Stimulated activated CD4-positive, alpha-beta T cell treated with anti-CD3 and anti-CD28 coated beads, Interleukin-4, amount 100 ng/mL, for 48 hours (primary cell): ENCODE measurements at regions not wholly inside any gene's neighbourhood (a gene's known extent, or its start where the extent isn't known, plus 50 kb on each side); places are given as distances from the start of the nearest gene placed in this dataset.
"Not testable (repeated sequence)": the region's sequence is repeated elsewhere in the genome, so short reads cannot be mapped to it uniquely, and the experiment has no call there.

Source experiments
- DNase-seq, 2 donors: peaks; one replicate each; pipeline ENCODE4 v3.0.0-alpha.2; 2020; ENCODE audit warnings: low read depth in 2 of 2

DNA sequence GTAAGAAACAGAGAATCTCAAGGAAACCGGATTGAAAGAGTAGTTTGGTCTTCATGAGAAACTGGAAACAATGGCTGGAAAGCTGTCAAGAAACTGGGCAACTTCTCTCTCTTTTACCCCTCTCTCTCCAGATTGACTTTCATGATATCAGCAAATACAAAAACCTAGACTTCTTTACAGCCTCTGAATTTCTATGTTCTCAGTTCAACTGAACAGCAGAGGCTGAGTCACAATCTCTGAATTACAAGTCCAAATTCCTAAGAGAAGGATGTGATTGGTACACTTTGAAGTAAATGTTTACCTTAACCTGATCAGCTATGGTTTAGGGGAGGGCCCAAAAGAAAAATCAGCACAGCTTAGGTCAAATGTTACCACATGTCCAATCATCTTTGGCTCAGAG is 974.9 kb downstream of the RPA4 start:
- DNase-seq: no peak

DNA sequence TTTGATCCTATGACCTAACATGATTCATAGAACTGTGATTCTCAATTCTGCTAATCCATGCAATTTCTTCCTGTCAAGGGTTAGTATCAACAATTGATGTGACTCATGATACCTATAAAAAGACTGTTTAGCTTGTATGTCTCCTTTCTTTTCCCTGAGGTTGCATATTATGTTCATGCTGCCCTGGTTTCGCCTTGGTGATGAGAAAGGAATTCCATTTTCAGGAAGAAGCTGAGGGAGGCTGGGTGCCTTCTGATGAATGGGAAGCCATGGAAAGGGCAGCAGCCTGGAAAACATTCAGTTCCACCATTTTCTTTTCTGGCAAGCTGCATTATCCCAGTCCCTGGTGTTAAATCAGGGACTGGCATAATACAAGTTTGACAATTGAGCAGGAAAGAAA is 976.5 kb downstream of the RPA4 start:
- no peak for DNase-seq

DNA sequence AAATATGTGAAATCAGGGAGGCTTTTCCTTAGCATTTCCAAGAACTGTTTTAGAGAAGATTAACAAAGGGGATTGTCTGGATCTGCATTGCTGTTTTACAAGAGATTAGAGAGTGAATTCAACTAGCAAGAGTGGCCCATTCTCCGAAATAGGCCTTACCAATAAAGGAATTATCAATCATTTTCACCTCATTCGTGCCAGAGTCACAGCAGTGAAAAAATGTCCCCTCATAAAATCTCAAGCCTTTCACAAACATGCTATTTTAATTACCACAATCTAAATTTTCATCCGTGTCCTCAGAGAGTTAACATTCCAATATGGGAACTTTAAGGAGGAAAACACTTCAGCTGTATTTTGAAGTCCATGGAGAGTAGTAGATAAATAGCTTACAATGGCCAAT is 979.6 kb downstream of the RPA4 start:
- DNase-seq: no peak

DNA sequence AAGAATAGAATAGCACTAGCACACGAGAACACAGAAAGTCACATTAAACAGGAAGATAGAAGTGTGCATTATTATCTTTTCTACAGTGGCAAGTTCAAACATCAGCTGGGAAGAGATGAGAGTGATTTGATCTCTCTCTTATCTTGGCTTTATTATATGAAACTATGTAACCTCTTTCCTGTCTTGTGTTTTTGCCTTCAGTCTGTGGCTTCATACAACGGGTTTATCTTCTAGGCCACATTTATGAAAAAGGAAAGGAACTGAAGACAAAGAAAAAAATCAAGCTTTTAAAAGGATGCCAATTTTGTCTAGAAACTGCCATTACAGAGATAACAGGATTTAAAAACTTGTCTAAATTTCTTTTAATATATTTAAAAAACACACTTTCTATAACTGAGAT is 983.6 kb downstream of the RPA4 start:
- DNase-seq: no peak

DNA sequence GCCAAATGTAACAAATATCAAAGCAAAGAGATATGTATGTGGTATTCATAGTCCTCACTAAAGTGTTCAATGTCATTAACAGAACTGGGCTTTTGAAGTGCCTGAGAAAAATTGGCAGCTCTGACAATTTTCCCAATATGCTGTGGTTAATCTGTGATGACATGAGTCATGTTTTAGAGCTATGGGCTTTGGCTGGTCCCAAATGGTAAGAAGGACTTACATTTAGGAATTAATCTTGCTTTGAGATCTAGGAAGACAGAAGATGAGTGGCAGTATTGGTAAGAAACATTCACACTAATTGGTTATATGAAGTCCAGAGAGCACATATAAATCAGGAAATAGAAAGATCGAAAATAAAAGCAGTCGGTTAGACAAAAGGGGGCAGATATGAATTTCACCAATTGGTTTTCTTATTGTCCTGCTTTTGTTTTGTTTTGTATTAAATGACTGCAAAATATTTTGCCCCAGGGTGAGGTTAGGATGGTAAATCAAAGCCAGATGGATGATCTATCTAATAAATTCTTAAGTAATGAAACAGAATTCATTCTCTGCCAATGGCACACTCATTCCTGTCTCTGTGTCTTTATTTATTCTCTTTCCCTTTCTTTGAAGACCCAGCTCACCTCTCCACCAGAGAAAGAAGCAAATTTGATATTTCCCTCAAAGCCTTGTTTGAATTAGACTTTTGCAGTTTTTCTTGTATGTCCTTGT is 993.1 kb downstream of the RPA4 start:
- no peak for DNase-seq

DNA sequence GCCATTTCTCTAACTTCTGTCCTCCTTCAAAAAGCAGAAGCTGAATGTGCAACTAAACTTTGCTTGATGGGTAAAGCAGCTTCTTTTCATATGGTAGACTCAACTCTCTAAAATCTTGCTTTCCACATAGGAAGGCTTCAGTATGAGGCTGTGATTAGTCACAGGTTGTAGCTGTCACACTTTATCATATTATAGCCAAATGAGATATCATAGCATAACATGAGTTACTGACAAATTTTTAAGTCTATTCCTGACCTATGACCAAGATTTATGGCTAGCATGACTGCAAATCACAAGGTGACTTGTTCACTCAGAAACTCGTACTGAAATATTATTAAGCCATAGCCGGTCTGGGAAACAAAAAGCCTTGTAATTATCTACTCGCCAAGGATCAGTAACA is 998.6 kb downstream of the RPA4 start:
- no peak for DNase-seq

DNA sequence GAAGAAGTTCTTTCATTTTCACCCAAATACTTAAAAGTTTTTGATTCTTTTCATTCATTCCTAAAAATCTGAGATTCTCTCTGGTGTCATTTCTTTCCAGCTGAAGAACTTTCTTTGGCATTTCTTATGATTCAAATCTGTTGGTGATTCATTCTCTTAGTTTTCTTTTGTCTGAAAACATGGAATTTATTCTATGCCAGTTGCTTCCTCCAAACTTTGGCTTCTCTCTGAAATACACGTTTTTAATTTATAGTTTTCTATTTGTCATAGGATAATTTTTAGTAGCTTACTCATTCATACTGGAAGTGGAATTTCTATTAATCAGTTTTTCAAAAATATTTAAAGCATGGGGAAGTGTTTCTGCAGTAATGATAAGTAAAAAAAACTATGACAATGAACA is 1012.0 kb downstream of the RPA4 start:
- DNase-seq: no peak

DNA sequence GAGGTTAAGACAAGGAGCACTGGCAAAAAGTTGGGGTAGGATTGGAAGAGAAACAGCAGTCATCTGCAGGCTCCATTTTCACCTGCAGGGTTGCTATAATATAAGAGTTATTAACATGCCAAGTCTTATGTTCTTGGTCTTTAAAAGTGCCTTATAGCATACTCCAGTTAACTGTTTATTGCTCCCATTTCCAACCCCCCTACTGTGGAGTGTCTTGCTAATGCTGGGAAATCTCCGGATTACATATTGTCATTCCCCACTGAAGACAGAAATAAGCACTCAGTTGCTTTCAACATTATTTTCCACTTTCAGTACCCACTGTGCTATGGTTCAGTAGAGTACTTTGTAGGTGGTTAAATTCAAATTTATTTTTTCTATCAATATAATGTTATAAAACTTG is 1014.3 kb downstream of the RPA4 start:
- no peak for DNase-seq

DNA sequence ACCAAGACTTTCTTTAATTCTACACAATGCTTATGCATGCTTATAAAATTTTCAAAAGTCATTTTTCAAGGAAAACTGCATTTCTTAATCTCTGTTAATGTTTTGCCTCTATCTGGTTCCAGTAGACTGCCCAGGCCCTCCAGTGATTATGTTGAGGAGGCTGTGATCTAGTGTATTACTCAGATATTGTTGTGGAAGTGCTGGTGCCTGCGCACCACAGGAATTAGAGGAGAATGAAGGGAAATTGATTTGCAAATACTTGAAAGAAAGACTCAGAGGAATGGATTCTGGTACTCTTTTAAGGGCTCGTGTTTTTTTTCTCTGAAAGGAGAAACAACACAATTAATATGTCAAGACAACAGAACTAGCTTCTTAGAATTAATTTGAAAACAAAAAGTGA is 1015.1 kb downstream of the RPA4 start:
- no peak for DNase-seq

DNA sequence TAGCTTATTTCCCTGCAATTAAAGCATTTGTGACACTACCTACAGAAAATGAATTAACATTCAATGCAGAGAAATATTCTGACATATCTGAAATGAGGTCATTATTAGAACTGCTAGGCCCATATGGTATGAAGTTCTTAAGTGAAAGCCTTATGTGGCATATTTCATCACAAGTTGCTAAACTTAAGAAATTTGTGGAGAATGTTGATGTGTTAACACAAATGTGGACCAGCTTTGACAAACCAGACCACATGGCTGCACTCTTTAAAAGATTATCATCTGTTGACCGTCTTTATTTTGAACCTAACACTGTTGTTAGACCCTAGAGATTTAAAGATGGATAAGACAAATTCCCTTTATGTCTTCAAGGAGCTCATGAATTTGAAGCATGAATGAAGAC is 1024.1 kb downstream of the RPA4 start:
- no peak for DNase-seq

DNA sequence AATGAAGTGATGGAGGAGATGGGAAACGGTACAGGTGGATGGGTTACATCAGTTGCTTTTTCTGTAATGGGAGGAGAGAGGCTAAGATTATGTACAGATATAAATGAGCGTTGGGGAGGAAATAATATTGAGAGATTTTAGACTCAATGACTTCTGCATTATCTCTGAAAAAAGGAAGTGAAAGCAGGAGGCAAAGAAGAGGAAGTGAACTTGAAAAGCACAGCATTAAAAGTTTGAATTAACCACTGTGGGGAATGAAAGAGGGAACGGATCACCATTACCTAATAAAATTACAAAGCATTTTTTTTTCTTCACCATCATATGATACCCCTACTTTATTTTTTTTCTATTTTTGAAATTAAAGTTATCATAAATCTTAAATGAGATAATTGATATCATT is 1025.5 kb downstream of the RPA4 start:
- DNase-seq: no peak

DNA sequence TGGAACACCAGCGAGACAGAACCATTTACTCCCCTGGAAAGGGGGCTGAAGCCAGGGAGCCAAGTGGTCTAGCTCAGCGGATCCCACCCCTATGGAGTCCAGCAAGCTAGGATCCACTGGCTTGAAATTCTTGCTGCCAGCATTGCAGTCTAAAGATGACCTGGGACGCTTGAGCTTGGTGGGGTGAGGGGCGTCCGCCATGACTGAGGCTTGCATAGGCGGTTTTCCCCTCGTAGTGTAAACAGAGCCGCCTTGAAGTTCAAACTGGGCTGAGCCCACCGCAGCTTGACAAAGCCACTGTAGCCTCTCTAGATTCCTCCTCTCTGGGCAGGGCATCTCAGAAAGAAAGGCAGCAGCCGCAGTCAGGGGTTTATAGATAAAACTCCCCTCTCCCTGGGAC is 1031.7 kb downstream of the RPA4 start:
- not testable (repeated sequence) for DNase-seq

DNA sequence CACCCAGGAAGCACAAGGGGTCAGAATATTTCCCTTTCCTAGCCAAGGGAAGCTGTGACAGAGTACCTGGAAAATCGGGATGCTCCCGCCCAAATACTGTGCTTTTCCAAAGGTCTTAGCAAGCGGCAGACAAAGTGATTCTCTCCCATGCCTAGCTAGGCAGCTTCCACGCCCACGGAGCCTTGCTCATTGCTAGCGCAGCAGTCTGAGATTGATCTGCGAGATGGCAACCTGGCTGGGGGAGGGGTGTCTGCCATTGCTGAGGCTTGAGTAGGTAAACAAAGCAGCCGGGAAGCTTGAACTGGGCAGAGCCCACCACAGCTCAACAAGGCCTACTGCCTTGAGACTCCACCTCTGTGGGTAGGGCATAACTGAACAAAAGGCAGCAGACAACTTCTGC is 1037.5 kb downstream of the RPA4 start:
- not testable (repeated sequence) for DNase-seq

DNA sequence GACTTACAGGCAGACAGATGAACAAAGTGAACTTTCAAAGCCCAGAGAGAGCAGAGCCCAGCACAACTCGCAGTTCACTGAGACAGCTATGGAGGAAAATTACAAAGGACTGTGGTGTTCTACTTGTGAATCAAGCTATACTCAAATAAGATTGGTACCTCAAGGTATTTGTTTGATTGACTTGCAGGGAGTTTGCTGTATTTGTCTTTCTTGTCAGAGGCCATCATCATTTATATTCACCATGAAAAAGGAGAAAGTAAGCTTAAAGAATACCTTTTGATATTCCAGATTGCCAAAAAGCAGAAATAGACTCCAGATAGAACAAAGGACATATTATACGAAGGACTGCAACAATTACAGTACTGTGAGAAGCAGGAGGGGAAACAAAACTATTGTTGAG is 1047.9 kb downstream of the RPA4 start:
- no peak for DNase-seq

DNA sequence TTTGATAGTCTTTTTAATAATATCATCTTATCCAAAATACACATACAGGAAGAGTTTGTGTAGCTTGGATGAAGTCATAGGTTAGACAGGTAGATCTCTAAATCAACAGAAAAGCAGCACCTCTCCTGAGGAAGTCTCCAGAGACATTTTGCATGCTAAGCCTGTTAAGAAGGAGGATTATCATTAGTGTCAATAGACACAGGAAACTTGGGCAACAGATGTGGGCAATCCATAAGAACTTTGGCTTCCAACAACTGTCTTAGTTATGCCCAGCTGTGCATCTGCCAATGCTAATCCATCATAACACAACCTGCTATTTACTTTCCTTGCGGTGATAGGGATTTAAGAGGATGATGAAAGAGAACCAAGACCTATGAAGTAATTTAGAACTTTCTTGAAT is 1052.6 kb downstream of the RPA4 start:
- no peak for DNase-seq

DNA sequence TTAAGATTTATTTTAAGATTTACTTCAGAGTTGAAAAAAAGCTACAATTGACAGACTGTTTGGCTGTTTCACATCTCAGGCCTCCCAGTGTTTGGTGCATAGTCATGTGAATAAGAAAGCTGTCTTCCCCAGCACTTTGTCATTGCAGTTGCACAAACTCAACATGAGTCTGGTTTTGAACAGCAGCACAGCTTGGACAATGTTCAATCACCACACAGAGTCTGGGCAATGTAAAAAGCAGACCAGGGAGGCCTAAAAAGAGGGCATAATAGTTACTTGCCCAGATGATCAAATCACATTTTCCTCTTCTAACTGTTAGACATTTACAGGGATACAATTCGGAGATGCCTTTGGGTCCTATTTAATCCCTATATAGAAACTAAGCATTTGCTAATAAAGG is 1055.0 kb downstream of the RPA4 start:
- DNase-seq: no peak

DNA sequence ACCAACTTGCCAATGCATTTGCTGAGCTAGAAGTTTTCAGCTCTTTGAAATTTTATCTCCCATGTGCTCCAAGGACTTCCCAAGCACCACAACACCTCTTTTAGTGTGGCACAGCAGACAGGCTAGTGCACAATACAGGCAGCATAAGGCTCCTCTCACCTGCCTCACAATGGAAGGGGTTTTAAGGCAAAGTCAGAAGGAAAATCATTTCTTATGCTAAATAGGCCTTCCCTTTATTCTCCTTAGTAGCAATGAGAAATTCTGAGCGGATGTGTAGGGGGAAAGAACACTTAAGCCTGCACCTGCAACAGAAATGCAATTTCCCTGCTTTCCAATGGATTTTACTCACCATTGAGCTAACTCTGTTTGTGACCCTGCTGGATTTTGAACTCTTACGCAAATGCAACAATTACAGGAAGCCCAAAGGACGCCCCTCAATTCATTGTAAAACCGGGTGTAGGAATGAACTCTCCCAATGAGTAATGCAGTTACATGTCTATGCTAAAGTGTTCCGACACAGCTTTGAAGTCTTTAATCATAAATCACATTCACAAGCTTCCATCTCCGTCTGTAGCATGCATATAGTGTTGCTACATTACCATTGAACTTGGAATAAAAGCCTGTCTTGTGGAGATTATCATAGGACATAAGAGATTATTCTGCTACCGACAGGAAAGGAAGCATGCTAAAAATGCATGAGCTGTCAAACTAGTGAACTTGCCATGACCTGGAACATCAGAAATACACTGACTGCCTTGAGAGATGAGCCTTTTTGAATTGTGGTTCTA is 1084.9 kb downstream of the RPA4 start:
- DNase-seq: no peak

DNA sequence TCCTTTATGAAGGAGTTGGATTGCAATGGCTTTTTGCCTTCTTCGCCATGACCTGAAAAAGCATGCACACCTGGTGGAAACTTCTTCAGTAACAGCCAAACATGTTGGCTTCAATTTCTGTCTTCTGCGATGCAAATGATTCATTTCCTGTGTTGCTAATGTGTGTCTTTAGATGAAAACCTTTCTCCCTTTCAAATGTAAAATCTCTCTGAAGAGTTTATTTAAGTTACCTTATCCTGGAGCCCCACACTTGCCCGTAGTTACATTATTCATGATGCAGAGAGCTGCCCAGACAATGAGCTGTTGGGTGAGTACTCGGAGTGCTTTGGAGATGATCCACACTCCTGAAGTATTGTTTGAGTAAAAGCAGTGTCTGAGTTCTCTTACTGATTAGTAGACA is 1100.9 kb downstream of the RPA4 start:
- no peak for DNase-seq

DNA sequence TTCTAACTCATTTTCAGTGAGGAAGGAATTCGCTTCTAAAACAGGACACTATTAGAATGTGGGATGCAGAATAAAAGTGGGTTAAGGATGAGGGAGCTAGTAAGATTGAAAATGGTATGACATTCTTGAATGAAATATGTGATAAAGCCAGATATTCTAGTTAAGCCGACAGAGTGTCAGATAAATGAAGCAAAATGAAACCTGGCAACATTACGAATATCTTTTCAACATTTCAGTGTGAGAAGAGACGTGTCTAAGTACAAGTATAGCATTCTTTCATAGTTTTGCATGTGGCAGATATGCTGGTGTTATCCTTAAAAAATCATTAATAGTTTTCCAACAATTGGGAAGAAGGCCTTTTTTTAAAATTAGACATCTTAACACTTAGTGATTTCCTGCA is 1101.4 kb downstream of the RPA4 start:
- no peak for DNase-seq

DNA sequence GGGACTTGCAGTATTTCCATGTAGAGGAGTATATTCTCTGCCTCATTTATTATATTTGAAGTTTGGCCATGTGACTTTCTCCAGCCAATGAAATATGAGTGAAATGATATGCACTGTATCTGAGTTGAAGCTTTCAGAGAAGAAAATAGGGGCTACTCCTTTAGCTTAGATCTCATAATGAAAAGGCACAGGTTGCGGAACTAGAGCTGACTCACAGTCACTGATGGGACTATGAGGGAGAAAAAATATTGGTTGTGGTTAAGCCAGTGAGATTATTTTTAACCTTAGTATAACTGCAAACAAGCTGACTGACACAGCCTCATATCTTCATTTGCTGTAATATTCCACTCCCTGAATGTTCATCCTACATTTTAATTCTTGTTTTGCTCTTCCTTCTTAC is 1104.3 kb downstream of the RPA4 start:
- DNase-seq: no peak

DNA sequence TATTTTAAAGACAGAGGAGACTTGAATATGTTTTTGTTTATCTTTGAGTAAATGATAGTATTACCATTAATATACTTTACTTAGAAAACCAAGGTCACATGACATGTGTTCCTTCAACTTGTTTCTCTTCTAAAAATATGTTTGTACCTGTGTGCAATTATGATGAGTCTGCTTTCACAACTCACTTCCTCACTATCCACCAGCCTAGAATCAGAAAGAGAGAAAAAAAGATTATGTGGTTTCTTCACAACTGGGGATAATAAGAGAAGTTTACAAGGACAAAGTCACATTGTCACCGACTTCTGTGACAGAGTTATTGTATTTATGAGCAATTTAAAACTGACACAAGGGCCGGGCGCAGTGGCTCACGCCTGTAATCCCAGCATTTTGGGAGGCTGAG is 1112.1 kb downstream of the RPA4 start:
- no peak for DNase-seq

DNA sequence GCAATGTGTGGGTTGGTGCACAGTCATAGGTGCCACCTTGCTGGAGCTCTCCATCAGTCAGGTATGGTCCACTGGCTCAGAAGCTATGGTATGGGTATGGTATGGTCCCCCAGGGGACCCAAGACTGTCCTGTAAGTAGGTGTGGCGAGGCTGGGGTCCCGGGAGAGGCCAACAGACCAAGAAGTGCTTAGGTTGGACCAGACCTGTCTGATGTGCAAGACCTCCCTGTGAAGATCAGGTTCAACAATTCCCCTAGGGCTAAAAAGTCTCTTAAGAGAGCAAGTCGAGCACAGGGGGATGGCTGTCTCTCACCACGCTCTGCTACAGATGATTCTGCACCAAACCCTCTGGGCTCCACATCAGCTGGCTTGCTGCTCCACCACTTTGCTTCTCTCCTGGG is 1145.0 kb downstream of the RPA4 start:
- no peak for DNase-seq

DNA sequence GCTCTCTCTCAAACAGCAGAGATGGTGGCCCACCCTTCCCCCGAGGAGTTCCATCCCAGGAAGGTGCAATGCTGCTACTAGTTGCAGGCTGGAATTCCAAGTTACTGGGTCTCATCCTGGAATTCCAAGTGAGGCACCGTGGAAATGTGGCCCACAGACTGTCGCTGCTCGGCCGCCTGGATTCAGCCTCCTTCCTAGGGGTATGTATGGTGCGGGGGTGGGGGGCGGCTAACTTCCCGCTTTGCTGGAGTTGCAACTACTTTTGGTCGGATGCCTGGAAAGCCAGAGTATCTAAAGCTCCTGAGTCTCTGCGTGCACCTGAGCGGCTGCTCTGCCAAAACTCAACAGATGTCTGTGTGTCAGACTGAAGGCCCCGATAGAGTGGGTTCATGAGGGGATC is 1146.2 kb downstream of the RPA4 start:
- DNase-seq: no peak

DNA sequence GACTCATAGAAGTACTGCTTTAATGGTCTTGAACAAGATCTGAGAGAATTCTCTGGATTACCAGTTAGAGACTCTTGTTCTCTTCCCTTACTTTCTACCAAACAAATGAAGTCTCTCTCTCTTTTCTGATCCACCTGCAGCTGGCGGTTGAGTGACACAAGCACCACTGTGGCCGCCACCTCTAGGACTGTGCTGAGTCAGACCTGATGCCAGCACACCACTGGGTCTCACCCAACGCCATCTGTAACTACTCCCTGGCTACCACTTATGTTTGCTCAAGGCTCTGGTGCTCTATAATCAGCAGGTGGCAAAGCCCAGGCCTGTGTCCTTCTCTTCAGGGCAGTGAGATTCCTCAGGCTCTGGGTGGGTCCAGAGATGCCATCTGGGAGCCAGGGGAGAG is 1173.5 kb downstream of the RPA4 start:
- DNase-seq: no peak
